Trophoblast cell (in vitro differentiated cells and primary cell): ENCODE measurements at regions not wholly inside any gene's neighbourhood (a gene's known extent, or its start where the extent isn't known, plus 50 kb on each side); places are given as distances from the start of the nearest gene placed in this dataset.

Experiments used
- DNase-seq, 2 donors: peaks; one replicate each; pipeline ENCODE4 v3.0.0-alpha.2; 2016
- H2AFZ ChIP-seq: 2 replicates; pipeline ENCODE4 v1.6.1; 2013; ENCODE audit warnings: low read length, moderate library complexity, mild to moderate bottlenecking; ENCODE audit not compliant: insufficient read depth, poor library complexity
- H2AK5ac ChIP-seq: 2 replicates; pipeline ENCODE4 v1.6.1; 2013; ENCODE audit warnings: mild to moderate bottlenecking, low read length
- H2BK120ac ChIP-seq: 2 replicates; pipeline ENCODE4 v1.6.1; 2013; ENCODE audit warnings: low read length, mild to moderate bottlenecking, moderate library complexity; ENCODE audit not compliant: insufficient read depth, poor library complexity
- H2BK12ac ChIP-seq: 2 replicates; pipeline ENCODE4 v1.6.1; 2013; ENCODE audit warnings: mild to moderate bottlenecking, low read length, moderate library complexity
- H2BK5ac ChIP-seq: 2 replicates; pipeline ENCODE4 v1.6.1; 2013; ENCODE audit warnings: low read length, low read depth, moderate library complexity, mild to moderate bottlenecking; ENCODE audit not compliant: poor library complexity
- H3K14ac ChIP-seq: 2 replicates; pipeline ENCODE4 v1.6.1; 2013; ENCODE audit warnings: mild to moderate bottlenecking, low read length
- H3K18ac ChIP-seq: 2 replicates; pipeline ENCODE4 v1.6.1; 2013; ENCODE audit warnings: mild to moderate bottlenecking, low read length
- H3K23ac ChIP-seq: 2 replicates; pipeline ENCODE4 v1.6.1; 2013; ENCODE audit warnings: low read length
- H3K27ac ChIP-seq: 2 replicates; pipeline ENCODE4 v1.5.1; 2013; ENCODE audit warnings: low read depth, mild to moderate bottlenecking, inconsistent platforms, low read length, moderate library complexity
- H3K27me3 ChIP-seq: 2 replicates; pipeline ENCODE4 v1.6.1; 2013; ENCODE audit warnings: inconsistent platforms, mild to moderate bottlenecking, low read length, moderate library complexity; ENCODE audit not compliant: insufficient read depth
- H3K36me3 ChIP-seq, 2 experiments: 1 replicate in 1 of 2; 2 replicates in 1 of 2; pipeline ENCODE4 v1.6.1; 2013; ENCODE audit warnings: low read length in 2 of 2, mild to moderate bottlenecking in 2 of 2, moderate library complexity in 1 of 2; ENCODE audit not compliant: insufficient read depth in 2 of 2, control insufficient read depth in 1 of 2
- H3K4ac ChIP-seq: 2 replicates; pipeline ENCODE4 v1.6.1; 2013; ENCODE audit warnings: low read depth, mild to moderate bottlenecking, low read length, moderate library complexity
- H3K4me1 ChIP-seq, 2 experiments: 1 replicate in 1 of 2; 2 replicates in 1 of 2; pipeline ENCODE4 v1.6.1; 2013; ENCODE audit warnings: low read length in 2 of 2, mild to moderate bottlenecking in 2 of 2, moderate library complexity in 1 of 2; ENCODE audit not compliant: insufficient read depth in 2 of 2, control insufficient read depth in 1 of 2
- H3K4me2 ChIP-seq: 2 replicates; pipeline ENCODE4 v1.6.1; 2013; ENCODE audit warnings: inconsistent platforms, mild to moderate bottlenecking, low read length, moderate library complexity
- H3K4me3 ChIP-seq: 2 replicates; pipeline ENCODE4 v1.5.1; 2013; ENCODE audit warnings: mild to moderate bottlenecking, low read depth, low read length, inconsistent platforms
- H3K79me1 ChIP-seq: one replicate; pipeline ENCODE4 v1.6.1; 2013; ENCODE audit warnings: low read length
- H3K79me2 ChIP-seq: 2 replicates; pipeline ENCODE4 v1.6.1; 2013; ENCODE audit warnings: low read length, mild to moderate bottlenecking; ENCODE audit not compliant: control insufficient read depth, insufficient read depth, poor library complexity
- H3K9ac ChIP-seq: 2 replicates; pipeline ENCODE4 v1.6.1; 2013; ENCODE audit warnings: mild to moderate bottlenecking, low read length
- H3K9me3 ChIP-seq: 2 replicates; pipeline ENCODE4 v1.6.1; 2013; ENCODE audit warnings: low read depth, mild to moderate bottlenecking, control low read depth, inconsistent platforms, low read length; ENCODE audit not compliant: insufficient read depth
- H4K12ac ChIP-seq: 2 replicates; pipeline ENCODE4 v1.6.1; 2013; ENCODE audit warnings: low read depth, mild to moderate bottlenecking, low read length, moderate library complexity
- H4K8ac ChIP-seq: 2 replicates; pipeline ENCODE4 v1.6.1; 2013; ENCODE audit warnings: low read depth, mild to moderate bottlenecking, low read length, moderate library complexity
- H4K91ac ChIP-seq: one replicate; pipeline ENCODE4 v1.6.1; 2013; ENCODE audit warnings: low read depth, mild to moderate bottlenecking, low read length, moderate library complexity
- WGBS: extraction: QIAGEN DNeasy Blood & Tissue Kit; methylation state at CpG from one replicate; pipeline ENCODE4 v1.1.7; 2013; ENCODE audit warnings: missing lambda C conversion rate; ENCODE audit not compliant: insufficient read length, insufficient coverage; ENCODE audit errors: extremely low coverage; 5-methylcytosine and 5-hydroxymethylcytosine counted together

GRCh38 chr4:11495291-11495690 is 66.6 kb upstream of the HS3ST1 start:
- H3K36me3 ChIP-seq = no peaks in the 10 kb centered on the region
- H3K79me2 ChIP-seq = no peaks in the 10 kb centered on the region
- H3K27me3 ChIP-seq = no peaks in the 10 kb centered on the region
- H2BK5ac ChIP-seq = no peak overlapping the region
- no peak overlapping the region for H4K8ac ChIP-seq
- peak in 1 of 2 donors; percentile 22 for DNase-seq
- no peak overlapping the region for H3K14ac ChIP-seq
- no peak overlapping the region for H2BK12ac ChIP-seq
- no peaks in the 10 kb centered on the region for H3K4me1 ChIP-seq
- H2BK120ac ChIP-seq = no peak overlapping the region
- H2AK5ac ChIP-seq = no peak overlapping the region
- H4K12ac ChIP-seq = no peak overlapping the region
- H4K91ac ChIP-seq = no peak overlapping the region
- H3K9ac ChIP-seq = no peak overlapping the region
- H3K18ac ChIP-seq = no peak overlapping the region
- H3K23ac ChIP-seq = no peak overlapping the region
- no peak overlapping the region for H3K4ac ChIP-seq
- no peak overlapping the region for H3K4me3 ChIP-seq
- no peak overlapping the region for H3K4me2 ChIP-seq
- H2AFZ ChIP-seq = no peak overlapping the region
- H3K9me3 ChIP-seq = no peaks in the 10 kb centered on the region
- no peak overlapping the region for H3K27ac ChIP-seq
- H3K79me1 ChIP-seq = no peaks in the 10 kb centered on the region

- no peak overlapping the region for H3K14ac ChIP-seq
- H3K27ac ChIP-seq = no peak overlapping the region
- H3K9me3 ChIP-seq = no peaks in the 10 kb centered on the region
- no CpG with 5 or more reads among the region's 3 CpGs for WGBS
- H3K18ac ChIP-seq = no peak overlapping the region
- H4K91ac ChIP-seq = no peak overlapping the region
- no peak overlapping the region for H2BK5ac ChIP-seq
- no peaks in the 10 kb centered on the region for H3K4me1 ChIP-seq
- no peak for DNase-seq
- H2BK12ac ChIP-seq = no peak overlapping the region
- no peak overlapping the region for H3K4ac ChIP-seq
- no peak overlapping the region for H2AFZ ChIP-seq
- H2AK5ac ChIP-seq = no peak overlapping the region
- H3K9ac ChIP-seq = no peak overlapping the region
- no peaks in the 10 kb centered on the region for H3K36me3 ChIP-seq
- no peak overlapping the region for H4K8ac ChIP-seq
- no peaks in the 10 kb centered on the region for H3K27me3 ChIP-seq
- H3K4me2 ChIP-seq = no peak overlapping the region
- no peak overlapping the region for H3K4me3 ChIP-seq
- no peak overlapping the region for H2BK120ac ChIP-seq
- no peak overlapping the region for H3K23ac ChIP-seq
- no peak overlapping the region for H4K12ac ChIP-seq
- no peaks in the 10 kb centered on the region for H3K79me1 ChIP-seq
- no peaks in the 10 kb centered on the region for H3K79me2 ChIP-seq
These were observed 65.5 kb upstream of the HS3ST1 start for GRCh38 chr4:11494232-11494631.

DNA sequence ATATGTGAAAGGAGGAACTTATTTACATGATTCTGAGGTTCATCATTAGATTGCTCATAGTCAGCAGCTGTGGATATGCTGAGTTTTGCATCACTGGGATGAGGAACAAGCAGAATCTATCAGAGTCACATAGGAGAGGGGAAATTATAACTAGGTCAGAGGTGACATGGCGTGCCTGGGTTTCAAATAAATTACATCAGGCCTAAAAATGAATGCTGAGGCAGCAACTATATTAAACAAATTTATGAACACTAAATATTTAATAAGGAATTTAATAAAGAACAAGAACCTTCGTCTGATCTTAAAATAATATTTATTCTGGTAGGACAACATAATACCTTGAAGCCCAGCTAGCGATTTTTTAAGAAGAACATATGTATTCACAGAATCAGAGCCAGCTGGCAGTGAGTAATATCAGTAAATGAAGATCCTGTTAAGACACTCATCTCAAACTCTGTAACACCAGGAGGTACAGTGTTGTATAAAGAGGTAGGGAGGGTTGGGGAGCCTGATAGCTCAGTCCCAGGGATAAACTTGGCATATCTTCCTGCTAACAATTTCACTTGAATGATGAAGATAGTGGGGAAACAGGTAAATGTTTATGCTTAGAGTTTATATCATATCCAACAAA is 60.9 kb upstream of the HS3ST1 start:
- H3K23ac ChIP-seq = no peak overlapping the region
- H4K12ac ChIP-seq = no peak overlapping the region
- no peak overlapping the region for H2BK120ac ChIP-seq
- H3K27me3 ChIP-seq = no peaks in the 10 kb centered on the region
- H4K8ac ChIP-seq = no peak overlapping the region
- H3K79me1 ChIP-seq = no peaks in the 10 kb centered on the region
- no peak overlapping the region for H2AFZ ChIP-seq
- H2BK12ac ChIP-seq = no peak overlapping the region
- H3K14ac ChIP-seq = no peak overlapping the region
- no CpG with 5 or more reads among the region's 3 CpGs for WGBS
- H3K36me3 ChIP-seq = no peaks in the 10 kb centered on the region
- no peaks in the 10 kb centered on the region for H3K79me2 ChIP-seq
- no peak overlapping the region for H3K4ac ChIP-seq
- H2BK5ac ChIP-seq = no peak overlapping the region
- H3K4me1 ChIP-seq = no peaks in the 10 kb centered on the region
- H4K91ac ChIP-seq = no peak overlapping the region
- H2AK5ac ChIP-seq = no peak overlapping the region
- H3K4me3 ChIP-seq = no peak overlapping the region
- H3K4me2 ChIP-seq = no peak overlapping the region
- no peak overlapping the region for H3K18ac ChIP-seq
- no peak overlapping the region for H3K27ac ChIP-seq
- H3K9me3 ChIP-seq = no peaks in the 10 kb centered on the region
- no peak overlapping the region for H3K9ac ChIP-seq
- peak in 1 of 2 donors; percentile 47 for DNase-seq

DNA sequence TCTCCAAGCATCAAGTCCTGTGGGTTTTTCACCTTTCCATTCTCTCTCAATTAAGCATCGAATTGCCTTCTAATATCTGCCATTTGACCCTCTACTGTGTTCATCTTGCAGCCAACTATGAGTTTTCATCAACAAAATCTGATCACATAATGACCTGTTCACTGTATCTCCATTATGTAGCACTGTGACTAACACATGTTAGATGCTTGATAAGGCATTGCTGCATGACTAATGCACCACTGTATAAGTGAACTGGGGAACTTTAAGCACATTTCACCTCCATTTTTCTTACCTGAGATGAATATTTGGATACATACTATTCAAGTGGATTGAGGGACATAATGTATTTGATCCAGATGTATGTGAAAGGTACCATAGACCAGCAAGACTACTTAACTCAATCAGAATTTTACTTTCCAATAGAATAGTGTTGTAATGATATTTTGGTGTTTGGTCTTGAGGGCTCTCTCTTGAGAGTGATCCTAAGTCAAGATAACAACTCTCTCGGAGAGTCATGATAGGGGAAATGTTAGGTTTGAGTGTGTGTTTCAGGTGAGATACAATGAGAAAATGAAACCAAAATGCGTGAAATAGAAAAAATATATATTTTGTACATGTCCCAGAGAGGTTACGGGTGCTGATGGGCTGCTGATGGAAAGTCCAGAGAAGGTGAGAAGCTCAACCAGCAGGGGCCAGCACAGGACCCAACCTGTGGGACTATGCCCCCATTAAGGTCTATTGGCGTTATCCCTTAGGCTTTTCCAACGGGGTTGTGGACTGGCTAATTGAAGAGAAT is 60.2 kb upstream of the HS3ST1 start:
- no peak overlapping the region for H3K4ac ChIP-seq
- no peak overlapping the region for H4K12ac ChIP-seq
- no peak overlapping the region for H4K91ac ChIP-seq
- no peak overlapping the region for H4K8ac ChIP-seq
- no CpG with 5 or more reads among the region's 6 CpGs for WGBS
- H3K4me2 ChIP-seq = no peak overlapping the region
- H3K18ac ChIP-seq = no peak overlapping the region
- H2AFZ ChIP-seq = no peak overlapping the region
- H2BK12ac ChIP-seq = no peak overlapping the region
- no peaks in the 10 kb centered on the region for H3K79me2 ChIP-seq
- H3K4me1 ChIP-seq = no peaks in the 10 kb centered on the region
- DNase-seq = peak; percentile 17 to 54
- no peak overlapping the region for H2BK5ac ChIP-seq
- H2AK5ac ChIP-seq = no peak overlapping the region
- H3K4me3 ChIP-seq = no peak overlapping the region
- H3K9ac ChIP-seq = no peak overlapping the region
- H3K36me3 ChIP-seq = no peaks in the 10 kb centered on the region
- no peaks in the 10 kb centered on the region for H3K79me1 ChIP-seq
- no peak overlapping the region for H3K23ac ChIP-seq
- no peak overlapping the region for H3K27ac ChIP-seq
- no peaks in the 10 kb centered on the region for H3K27me3 ChIP-seq
- no peak overlapping the region for H3K14ac ChIP-seq
- H3K9me3 ChIP-seq = no peaks in the 10 kb centered on the region
- no peak overlapping the region for H2BK120ac ChIP-seq
